Large intestine (tissue), 3 donors: ENCODE measurements at regions not wholly inside any gene's neighbourhood (a gene's known extent, or its start where the extent isn't known, plus 50 kb on each side); places are given as distances from the start of the nearest gene placed in this dataset.

Experiments
- DNase-seq, 2 donors: peaks; one replicate each; pipeline versions ENCODE4 v3.0.0 to v3.0.0-alpha.2; 2013
- H3K27ac ChIP-seq: one replicate; pipeline ENCODE4 v1.5.1; 2013; ENCODE audit warnings: low read length
- H3K27me3 ChIP-seq: 2 replicates; pipeline ENCODE4 v1.6.1; 2013; ENCODE audit warnings: low read length; ENCODE audit not compliant: control insufficient read depth, insufficient read depth
- H3K36me3 ChIP-seq: 2 replicates; pipeline ENCODE4 v1.6.1; 2013; ENCODE audit warnings: low read length; ENCODE audit not compliant: control insufficient read depth, insufficient read depth
- H3K4me1 ChIP-seq: one replicate; pipeline ENCODE4 v1.6.1; 2013; ENCODE audit warnings: low read length; ENCODE audit not compliant: control insufficient read depth, insufficient read depth
- H3K4me3 ChIP-seq: one replicate; pipeline ENCODE4 v1.5.1; 2013; ENCODE audit warnings: low read length
- H3K9me3 ChIP-seq: one replicate; pipeline ENCODE4 v1.6.1; 2013; ENCODE audit warnings: mild to moderate bottlenecking, low read depth, low read length, moderate library complexity; ENCODE audit not compliant: control insufficient read depth
- WGBS: methylation state at CpG from one replicate; pipeline ENCODE4 v1.1.5; 2013; ENCODE audit warnings: low lambda C conversion rate; ENCODE audit not compliant: insufficient coverage; 5-methylcytosine and 5-hydroxymethylcytosine counted together

DNA sequence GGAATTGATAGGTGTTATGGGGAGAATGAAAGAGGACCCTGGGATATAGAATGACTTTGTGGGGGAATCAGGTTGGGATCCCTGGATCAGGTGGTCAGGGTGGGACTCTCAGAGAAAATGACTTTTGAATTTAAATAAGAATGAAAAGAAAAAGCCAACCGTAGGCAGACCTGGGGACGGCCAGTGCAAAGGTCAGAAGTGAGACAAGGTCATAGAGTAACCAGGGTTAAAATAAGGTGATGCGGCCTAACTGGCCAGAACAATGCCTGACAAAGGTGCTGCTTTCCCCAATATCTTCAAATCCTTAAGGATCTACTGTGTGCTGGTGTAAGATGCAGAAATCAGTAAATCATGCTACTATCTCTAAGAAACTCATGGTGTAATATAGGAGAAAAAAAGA, 238.4 kb upstream of the JUN start:
- DNase-seq = no peak
- no peaks in the 10 kb centered on the region for H3K27me3 ChIP-seq
- H3K9me3 ChIP-seq = no peaks in the 10 kb centered on the region
- no peaks in the 10 kb centered on the region for H3K36me3 ChIP-seq
- H3K27ac ChIP-seq = no peak overlapping the region
- H3K4me3 ChIP-seq = no peak overlapping the region
- H3K4me1 ChIP-seq = peaks cover 24% of the 10 kb centered on the region
- WGBS = no CpG with 5 or more reads among the region's 3 CpGs

DNA sequence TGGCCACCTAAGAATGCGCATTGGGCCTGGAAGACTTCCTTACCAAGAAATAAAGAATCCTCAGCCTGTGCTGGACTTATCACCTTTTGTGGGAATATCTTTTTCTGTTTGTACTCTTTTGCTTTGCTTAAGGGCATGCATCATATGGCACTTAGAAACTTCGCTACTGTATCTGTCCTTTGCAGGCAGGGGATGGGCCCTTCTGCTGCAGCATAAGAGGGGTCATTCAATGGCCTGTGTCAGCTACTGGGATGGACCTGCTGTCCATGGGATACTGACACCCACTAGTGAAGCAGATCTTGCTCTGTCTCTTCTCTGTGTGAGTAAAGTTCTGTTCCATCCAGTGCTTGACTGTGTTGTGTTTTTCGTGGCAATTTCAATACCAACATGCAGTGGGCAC, 239.0 kb upstream of the JUN start:
- peaks cover 30% of the 10 kb centered on the region for H3K4me1 ChIP-seq
- no peak overlapping the region for H3K4me3 ChIP-seq
- WGBS = 100% methylated on average over 1 of the region's 3 CpGs
- H3K27ac ChIP-seq = no peak overlapping the region
- H3K27me3 ChIP-seq = no peaks in the 10 kb centered on the region
- no peaks in the 10 kb centered on the region for H3K36me3 ChIP-seq
- no peak for DNase-seq
- H3K9me3 ChIP-seq = no peaks in the 10 kb centered on the region

DNA sequence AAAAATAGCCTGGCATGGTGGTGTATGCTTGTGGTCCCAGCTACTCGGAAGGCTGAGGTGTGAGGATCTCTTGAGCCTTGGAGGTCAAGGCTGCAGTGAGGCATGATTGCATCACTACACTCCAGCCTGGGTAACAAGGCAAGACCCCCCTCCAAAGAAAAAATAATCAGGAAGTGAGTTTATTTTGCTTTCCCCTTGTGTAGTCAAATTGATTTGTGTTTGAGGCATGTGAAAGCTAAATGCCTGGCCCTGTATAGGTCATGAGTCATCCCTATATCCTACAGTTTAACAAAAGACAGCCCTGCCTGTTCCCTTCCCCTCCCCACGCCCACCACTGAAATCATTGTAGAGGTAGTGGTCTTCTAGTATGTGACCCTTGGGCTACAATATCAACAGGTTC, 241.4 kb upstream of the JUN start:
- H3K9me3 ChIP-seq = no peaks in the 10 kb centered on the region
- peaks cover 37% of the 10 kb centered on the region for H3K4me1 ChIP-seq
- no peaks in the 10 kb centered on the region for H3K36me3 ChIP-seq
- H3K27me3 ChIP-seq = no peaks in the 10 kb centered on the region
- no peak for DNase-seq
- no peak overlapping the region for H3K27ac ChIP-seq
- no peak overlapping the region for H3K4me3 ChIP-seq
- WGBS = no CpG with 5 or more reads among the region's 2 CpGs

DNA sequence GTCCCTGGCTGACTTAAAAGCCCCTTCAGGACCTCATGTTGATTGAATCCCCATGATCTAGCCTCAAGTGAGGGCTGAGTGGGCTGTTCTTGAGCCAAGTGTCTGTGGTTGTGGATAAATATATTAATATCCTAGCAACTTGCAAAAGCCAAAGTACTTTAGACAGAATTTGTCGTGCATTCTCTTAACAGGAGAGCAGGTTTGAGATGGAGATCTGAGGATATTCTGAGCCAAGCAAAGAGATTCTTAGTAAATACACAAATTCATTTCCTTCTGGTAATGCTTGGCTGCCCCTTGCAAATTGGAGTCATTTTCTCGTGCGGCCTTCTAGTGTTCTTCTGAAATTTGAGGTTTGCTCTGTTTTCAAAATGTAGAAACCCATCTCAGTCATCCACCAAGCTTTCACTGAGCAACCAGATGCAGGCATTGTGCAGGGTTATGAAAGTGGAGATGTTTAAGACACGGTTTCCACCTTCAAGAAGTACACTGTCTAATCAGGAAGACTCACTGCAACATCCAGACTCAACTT, 242.1 kb upstream of the JUN start:
- Histone ChIP-seq H3K27ac (peak overlapping the region; percentile 20), H3K27me3 (no peaks in the 10 kb centered on the region), H3K36me3 (no peaks in the 10 kb centered on the region), H3K9me3 (no peaks in the 10 kb centered on the region), H3K4me3 (no peak overlapping the region), H3K4me1 (peaks cover 33% of the 10 kb centered on the region)
- no peak for DNase-seq
- WGBS = no CpG with 5 or more reads among the region's 4 CpGs

DNA sequence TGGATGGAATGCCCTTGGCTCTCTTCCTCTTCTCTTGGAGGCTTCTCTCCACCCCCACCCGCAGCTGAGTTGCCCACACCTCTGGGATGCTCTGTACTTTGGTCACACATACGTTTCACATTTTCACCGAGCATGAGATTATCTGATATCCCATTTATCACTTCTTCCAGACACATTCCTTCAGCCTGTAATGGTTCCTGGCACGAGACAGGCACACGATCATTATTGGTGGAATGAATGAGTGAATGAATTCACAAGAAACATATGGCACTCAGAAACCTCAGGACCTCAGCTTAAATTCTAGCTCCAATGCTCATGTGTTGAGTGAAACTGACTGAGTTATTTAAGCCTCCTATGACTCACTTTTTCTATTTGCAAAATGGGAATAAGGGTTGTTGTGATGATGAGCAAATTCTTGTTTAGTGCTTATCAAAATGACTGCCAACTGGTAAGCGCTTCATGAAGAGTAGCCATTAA, 242.7 kb upstream of the JUN start:
- DNase-seq = peak in 1 of 2 donors; percentile 67
- Histone ChIP-seq H3K4me1 (peaks cover 33% of the 10 kb centered on the region), H3K27me3 (no peaks in the 10 kb centered on the region), H3K27ac (peak overlapping the region; percentile 89), H3K4me3 (no peak overlapping the region), H3K36me3 (no peaks in the 10 kb centered on the region), H3K9me3 (no peaks in the 10 kb centered on the region)
- no CpG with 5 or more reads among the region's 6 CpGs for WGBS

DNA sequence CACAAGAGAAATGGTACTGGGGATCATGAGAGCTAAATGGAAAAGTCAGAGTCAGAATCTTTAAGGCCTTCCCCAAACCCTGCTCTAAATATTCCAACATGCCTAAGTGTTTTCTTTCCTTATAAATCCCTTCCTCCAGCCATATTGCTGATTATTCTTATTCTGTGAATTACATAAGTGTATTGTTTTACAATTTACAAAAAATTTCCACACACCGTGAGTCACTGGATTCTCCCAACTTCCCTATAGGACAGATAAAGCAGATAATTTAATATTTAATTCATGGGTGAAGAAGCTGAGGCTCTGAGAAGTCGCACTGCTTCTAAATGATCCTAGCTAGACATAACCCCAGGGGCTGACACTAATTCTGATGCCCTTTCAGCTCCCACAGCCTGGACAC, 243.3 kb upstream of the JUN start:
- WGBS = 60% methylated on average over 1 of the region's 2 CpGs
- peak overlapping the region; percentile 89 for H3K27ac ChIP-seq
- DNase-seq = no peak

DNA sequence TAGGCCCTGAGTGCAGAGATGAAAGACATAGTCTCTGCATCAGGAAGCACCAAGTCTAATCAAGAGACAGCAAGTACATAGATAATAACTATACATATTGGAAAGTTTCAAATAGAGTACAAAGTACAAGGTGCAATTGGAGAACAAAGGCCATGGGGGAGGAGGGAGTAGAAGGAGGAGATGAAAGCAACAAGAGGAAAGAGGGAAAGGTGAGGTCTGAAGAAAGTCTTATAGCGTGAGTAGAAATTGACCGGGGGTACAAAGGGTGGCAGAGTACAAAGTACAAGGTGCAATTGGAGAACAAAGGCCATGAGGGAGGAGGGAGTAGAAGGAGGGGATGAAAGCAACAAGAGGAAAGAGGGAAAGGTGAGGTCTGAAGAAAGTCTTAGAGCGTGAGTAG, 244.2 kb upstream of the JUN start:
- H3K4me3 ChIP-seq = no peak overlapping the region
- WGBS = 44% methylated on average over 3 of the region's 3 CpGs
- H3K9me3 ChIP-seq = no peaks in the 10 kb centered on the region
- no peaks in the 10 kb centered on the region for H3K36me3 ChIP-seq
- peaks cover 33% of the 10 kb centered on the region for H3K4me1 ChIP-seq
- peak; percentile 86 to 97 for DNase-seq
- H3K27me3 ChIP-seq = no peaks in the 10 kb centered on the region
- H3K27ac ChIP-seq = peak overlapping the region; percentile 89

More for the DNA sequence above, 243.3 kb upstream of the JUN start:
- Histone ChIP-seq H3K4me3 (no peak overlapping the region), H3K36me3 (no peaks in the 10 kb centered on the region), H3K27me3 (no peaks in the 10 kb centered on the region), H3K9me3 (no peaks in the 10 kb centered on the region), H3K4me1 (peaks cover 33% of the 10 kb centered on the region)

DNA sequence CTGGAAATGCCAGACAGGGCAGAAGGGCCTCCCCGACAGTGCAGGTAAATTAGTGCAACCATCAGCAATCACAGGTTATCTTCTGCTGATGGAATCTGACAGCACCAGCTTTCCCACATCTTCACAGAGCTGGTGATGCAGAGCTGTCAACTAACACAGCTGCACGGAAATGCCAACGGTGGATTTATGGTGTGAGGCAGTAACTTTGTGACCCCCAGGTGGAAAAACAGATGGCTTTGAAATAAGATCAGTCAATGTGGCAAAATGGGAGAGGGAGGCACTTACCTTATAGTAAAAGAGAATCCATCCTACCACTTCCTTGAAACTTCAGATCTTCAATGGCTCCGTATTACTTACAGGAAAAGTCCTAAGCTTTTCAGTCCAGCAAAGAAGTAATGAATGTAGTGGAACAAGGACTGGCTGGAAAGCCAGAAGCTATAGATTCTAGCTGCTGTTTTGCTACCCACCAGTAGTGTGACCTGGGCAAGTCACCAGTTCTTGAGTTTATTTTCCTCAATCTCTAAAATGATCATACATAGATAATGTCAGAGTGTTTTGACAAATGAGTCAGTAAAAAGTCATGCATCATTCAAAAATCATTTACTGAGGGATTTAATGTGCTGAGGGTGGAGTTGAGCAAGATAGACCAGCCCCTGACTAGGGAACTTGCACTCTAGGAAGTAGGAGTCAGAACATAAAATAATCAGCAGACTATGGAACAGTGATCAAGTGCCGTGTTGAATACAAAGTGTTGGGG, 245.7 kb upstream of the JUN start:
- peak overlapping the region; percentile 89 for H3K27ac ChIP-seq
- no peaks in the 10 kb centered on the region for H3K9me3 ChIP-seq
- H3K36me3 ChIP-seq = no peaks in the 10 kb centered on the region
- peak; percentile 63 to 80 for DNase-seq
- WGBS = 43% methylated on average over 1 of the region's 5 CpGs
- H3K4me3 ChIP-seq = no peak overlapping the region
- peaks cover 33% of the 10 kb centered on the region for H3K4me1 ChIP-seq
- no peaks in the 10 kb centered on the region for H3K27me3 ChIP-seq

DNA sequence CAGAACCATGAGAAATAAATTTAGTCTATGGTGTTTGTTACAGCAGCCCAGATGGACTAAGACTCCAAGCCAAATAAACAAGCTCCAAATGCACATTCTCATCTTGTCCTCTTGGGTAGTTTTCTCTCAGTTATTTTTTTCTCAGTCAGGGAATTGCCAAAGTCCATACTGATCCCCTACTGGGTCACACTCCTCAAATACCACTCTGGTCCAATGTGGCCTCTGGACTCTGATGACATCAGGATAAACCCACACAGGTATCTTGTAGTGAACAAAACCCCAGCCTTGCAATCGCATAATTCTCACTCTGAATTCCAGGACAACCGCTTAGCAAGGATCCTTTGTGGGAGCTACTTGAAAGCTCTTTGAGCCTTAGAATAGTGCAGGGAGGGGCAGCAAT, 248.4 kb upstream of the JUN start:
- peak in 1 of 2 donors; percentile 64 for DNase-seq
- no peak overlapping the region for H3K4me3 ChIP-seq
- H3K27ac ChIP-seq = no peak overlapping the region
- no peaks in the 10 kb centered on the region for H3K27me3 ChIP-seq
- H3K9me3 ChIP-seq = no peaks in the 10 kb centered on the region
- peaks cover 21% of the 10 kb centered on the region for H3K4me1 ChIP-seq
- WGBS = no CpG with 5 or more reads among the region's 2 CpGs
- no peaks in the 10 kb centered on the region for H3K36me3 ChIP-seq

DNA sequence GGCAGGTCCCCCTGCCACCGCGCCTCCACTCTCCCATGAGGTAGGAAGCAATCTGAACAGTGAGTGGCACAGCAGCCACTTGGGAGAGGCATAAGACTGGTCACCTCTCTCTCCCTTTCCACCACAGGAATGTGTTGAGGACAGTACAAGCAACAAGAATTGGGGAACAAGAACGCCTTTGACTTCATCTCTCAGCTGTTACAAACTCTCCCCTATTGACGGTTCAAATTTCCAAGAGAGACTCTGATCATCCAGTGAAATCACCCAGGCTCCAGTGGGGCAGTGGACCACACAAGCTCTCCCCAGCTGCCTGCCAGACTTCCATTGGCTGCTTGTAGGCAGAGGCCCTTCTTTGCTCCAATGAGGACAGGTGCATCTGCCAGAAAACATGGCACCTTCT, 249.9 kb upstream of the JUN start:
- peaks cover 14% of the 10 kb centered on the region for H3K4me1 ChIP-seq
- WGBS = no CpG with 5 or more reads among the region's 4 CpGs
- H3K27me3 ChIP-seq = no peaks in the 10 kb centered on the region
- H3K9me3 ChIP-seq = no peaks in the 10 kb centered on the region
- DNase-seq = no peak
- H3K27ac ChIP-seq = no peak overlapping the region
- H3K36me3 ChIP-seq = no peaks in the 10 kb centered on the region
- H3K4me3 ChIP-seq = no peak overlapping the region

DNA sequence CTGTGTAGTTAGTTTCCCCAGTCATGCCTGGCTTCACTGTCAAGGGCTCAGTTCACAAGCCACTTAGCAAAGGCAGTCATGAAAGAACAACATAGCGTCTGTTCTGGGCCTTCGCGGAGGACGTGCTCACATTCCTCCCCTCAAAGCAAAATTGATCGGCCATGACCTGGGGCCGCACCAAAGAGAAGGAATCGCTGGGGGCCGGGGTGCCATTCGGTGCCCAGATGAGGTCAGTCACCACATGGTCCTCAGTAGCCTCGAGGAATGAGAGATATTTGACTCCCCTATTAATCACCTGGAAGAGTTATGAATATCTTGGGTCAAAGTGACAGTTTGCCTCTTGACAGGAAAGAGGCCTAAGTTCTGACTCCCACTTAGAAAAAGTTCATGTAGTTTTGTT, 251.1 kb upstream of the JUN start:
- H3K4me3 ChIP-seq = no peak overlapping the region
- H3K27me3 ChIP-seq = no peaks in the 10 kb centered on the region
- no peaks in the 10 kb centered on the region for H3K36me3 ChIP-seq
- no CpG with 5 or more reads among the region's 10 CpGs for WGBS
- H3K9me3 ChIP-seq = no peaks in the 10 kb centered on the region
- no peak overlapping the region for H3K27ac ChIP-seq
- DNase-seq = no peak
- peaks cover 4% of the 10 kb centered on the region for H3K4me1 ChIP-seq
